ENCODE measurements at regions not wholly inside any gene's neighbourhood (a gene's known extent, or its start where the extent isn't known, plus 50 kb on each side); places are given as distances from the start of the nearest gene placed in this dataset.

- Mint-ChIP-seq H3K4me1 (ENCODE audit: unreplicated experiment) (peaks cover 26% of the 10 kb centered on the region), H3K27ac (ENCODE audit: unreplicated experiment) (peak overlapping the region; percentile 83), H3K27me3 (ENCODE audit: unreplicated experiment) (peaks cover 2% of the 10 kb centered on the region), H3K36me3 (ENCODE audit: low read depth, unreplicated experiment) (no peaks in the 10 kb centered on the region), H3K9me3 (ENCODE audit: unreplicated experiment) (no peaks in the 10 kb centered on the region), H3K4me3 (ENCODE audit: unreplicated experiment) (no peak overlapping the region)
- no peak for TF ChIP-seq CTCF (IDR thresholded peaks at IDR 0.05; ENCODE audit: unreplicated experiment)
- DNase-seq (ENCODE audit: low spot score), result no peak
These were observed 297.5 kb upstream of the CRIM1 start for GRCh38 chr2:36058076-36058475.

DNA sequence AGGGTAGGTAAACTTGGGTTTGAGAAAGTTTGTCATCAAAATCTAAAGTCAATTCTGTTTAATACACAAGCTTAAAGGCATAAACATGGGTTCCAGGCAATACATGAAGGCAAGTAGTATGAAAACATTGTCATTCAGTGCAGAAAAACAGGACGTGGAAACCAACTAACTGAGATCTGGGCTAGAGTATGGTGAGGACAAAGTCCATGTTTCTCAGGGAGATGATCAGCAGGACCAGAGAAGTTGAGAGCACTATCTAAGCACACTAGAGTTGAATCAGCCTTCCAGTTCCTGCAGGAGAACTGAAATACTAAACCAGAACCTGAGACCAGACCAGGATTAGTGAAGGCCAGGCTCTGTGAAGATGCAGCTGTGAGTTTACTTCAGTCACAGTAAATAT lies 302.8 kb upstream of the CRIM1 start:
- Mint-ChIP-seq H3K27ac (ENCODE audit: unreplicated experiment) (no peak overlapping the region), H3K9me3 (ENCODE audit: unreplicated experiment) (no peaks in the 10 kb centered on the region), H3K4me1 (ENCODE audit: unreplicated experiment) (no peaks in the 10 kb centered on the region), H3K36me3 (ENCODE audit: low read depth, unreplicated experiment) (no peaks in the 10 kb centered on the region), H3K27me3 (ENCODE audit: unreplicated experiment) (peaks cover 2% of the 10 kb centered on the region), H3K4me3 (ENCODE audit: unreplicated experiment) (no peak overlapping the region)
- no peak for TF ChIP-seq CTCF (IDR thresholded peaks at IDR 0.05; ENCODE audit: unreplicated experiment)
- no peak for DNase-seq (ENCODE audit: low spot score)

GRCh38 chr2:36044411-36044810 lies 311.2 kb upstream of the CRIM1 start:
- H3K36me3 Mint-ChIP-seq (ENCODE audit: low read depth, unreplicated experiment), result no peaks in the 10 kb centered on the region
- H3K4me1 Mint-ChIP-seq (ENCODE audit: unreplicated experiment), result no peaks in the 10 kb centered on the region
- no peak overlapping the region for H3K27ac Mint-ChIP-seq (ENCODE audit: unreplicated experiment)
- no peaks in the 10 kb centered on the region for H3K9me3 Mint-ChIP-seq (ENCODE audit: unreplicated experiment)
- peaks cover 4% of the 10 kb centered on the region for H3K27me3 Mint-ChIP-seq (ENCODE audit: unreplicated experiment)
- no peak overlapping the region for H3K4me3 Mint-ChIP-seq (ENCODE audit: unreplicated experiment)
- TF ChIP-seq CTCF (IDR thresholded peaks at IDR 0.05; ENCODE audit: unreplicated experiment), result no peak
- no peak for DNase-seq (ENCODE audit: low spot score)

DNA sequence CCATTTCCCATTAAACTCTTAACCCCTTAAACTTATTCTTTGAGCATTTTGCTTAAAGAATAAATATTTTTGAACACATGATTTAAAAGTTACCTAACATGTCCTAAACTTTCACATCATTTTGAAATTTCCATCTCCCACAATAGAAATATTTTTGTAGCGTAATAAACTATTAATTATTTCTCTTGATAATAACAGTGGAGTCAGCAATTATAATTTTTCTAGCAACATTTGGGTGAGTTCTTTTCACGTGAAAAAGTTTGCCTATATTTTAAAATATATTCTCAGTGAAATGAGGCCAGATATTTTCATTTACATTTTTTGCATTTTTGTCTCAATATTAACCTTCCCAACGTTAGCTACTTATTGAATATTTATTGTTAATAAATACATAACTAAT lies 320.4 kb upstream of the CRIM1 start:
- Mint-ChIP-seq H3K27ac (ENCODE audit: unreplicated experiment) (no peak overlapping the region), H3K9me3 (ENCODE audit: unreplicated experiment) (no peaks in the 10 kb centered on the region), H3K36me3 (ENCODE audit: low read depth, unreplicated experiment) (no peaks in the 10 kb centered on the region), H3K27me3 (ENCODE audit: unreplicated experiment) (no peaks in the 10 kb centered on the region), H3K4me1 (ENCODE audit: unreplicated experiment) (no peaks in the 10 kb centered on the region), H3K4me3 (ENCODE audit: unreplicated experiment) (no peak overlapping the region)
- TF ChIP-seq CTCF (IDR thresholded peaks at IDR 0.05; ENCODE audit: unreplicated experiment), result no peak
- DNase-seq (ENCODE audit: low spot score), result no peak

- H3K27me3 Mint-ChIP-seq (ENCODE audit: unreplicated experiment), result no peaks in the 10 kb centered on the region
- no peak overlapping the region for H3K4me3 Mint-ChIP-seq (ENCODE audit: unreplicated experiment)
- no peaks in the 10 kb centered on the region for H3K9me3 Mint-ChIP-seq (ENCODE audit: unreplicated experiment)
- H3K4me1 Mint-ChIP-seq (ENCODE audit: unreplicated experiment), result peaks cover 6% of the 10 kb centered on the region
- H3K36me3 Mint-ChIP-seq (ENCODE audit: low read depth, unreplicated experiment), result no peaks in the 10 kb centered on the region
- no peak for DNase-seq (ENCODE audit: low spot score)
- H3K27ac Mint-ChIP-seq (ENCODE audit: unreplicated experiment), result no peak overlapping the region
- TF ChIP-seq CTCF (IDR thresholded peaks at IDR 0.05; ENCODE audit: unreplicated experiment), result no peak
These were observed 323.5 kb upstream of the CRIM1 start for GRCh38 chr2:36032046-36032445.
